ENCODE measurements at regions not wholly inside any gene's neighbourhood (a gene's known extent, or its start where the extent isn't known, plus 50 kb on each side); places are given as distances from the start of the nearest gene placed in this dataset.

DNA sequence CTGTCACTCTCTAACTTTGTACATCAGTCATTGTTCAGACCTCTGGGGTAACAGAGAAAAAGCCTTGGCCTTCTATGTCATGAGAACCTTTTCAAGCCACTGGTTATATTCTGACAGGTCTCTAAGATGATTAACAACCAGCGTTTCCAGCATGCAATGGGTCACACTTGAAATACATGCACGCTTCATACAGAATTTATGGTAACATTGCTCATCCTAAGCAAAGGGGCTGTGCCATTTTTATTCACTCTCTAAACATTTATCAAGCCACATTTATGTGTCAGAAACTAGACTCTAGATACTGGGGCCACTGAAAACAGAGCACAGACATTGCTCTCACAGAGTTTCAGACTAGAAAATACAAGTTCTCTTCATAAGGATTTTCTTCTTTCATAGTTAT lies 501.4 kb upstream of the DAB1 start:
- intact Hi-C loops (cut with micrococcal nuclease): no loop called here
- ATAC-seq (no peak), DNase-seq (no peak)

DNA sequence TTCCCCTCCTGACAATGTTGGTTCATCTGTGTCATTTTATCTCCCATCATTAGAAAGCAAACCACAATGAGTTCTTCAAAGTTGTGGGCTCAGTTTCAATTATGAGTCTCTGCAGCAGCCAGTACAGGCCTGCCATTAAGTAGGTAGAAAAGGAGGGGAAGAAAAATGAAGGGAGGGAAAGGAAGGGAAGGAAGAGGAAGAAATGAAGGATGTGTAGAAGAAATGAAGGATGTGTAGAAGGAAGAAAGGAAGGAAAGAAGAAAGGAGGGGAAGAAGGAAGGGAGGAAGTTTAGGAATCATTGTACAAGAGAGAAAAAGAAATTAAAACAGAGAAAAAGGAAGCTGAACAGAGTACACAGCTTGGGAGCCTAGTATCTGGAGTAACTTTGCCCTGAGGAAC lies 498.3 kb upstream of the DAB1 start:
- intact Hi-C loops (cut with micrococcal nuclease): no loop called here
- DNase-seq (no peak), ATAC-seq (no peak)

DNA sequence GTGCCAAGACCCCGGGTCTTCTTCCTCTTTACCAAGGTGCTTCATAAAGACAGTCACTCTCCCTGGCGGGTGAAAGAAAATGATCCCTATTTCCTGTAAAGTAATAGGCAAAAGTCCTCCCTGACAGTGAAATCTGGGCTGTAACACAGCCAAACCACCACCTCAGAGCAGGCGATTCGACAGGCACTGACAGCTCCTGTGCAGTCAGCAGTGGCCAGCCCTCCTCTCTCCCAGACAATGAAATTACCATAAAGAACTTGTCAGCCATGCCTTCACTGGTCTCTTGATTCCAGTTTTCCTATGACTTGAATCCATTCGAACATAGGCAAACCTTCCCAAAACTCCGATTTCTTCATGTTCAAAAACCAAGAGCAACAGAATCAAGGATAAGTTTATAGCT lies 492.2 kb upstream of the DAB1 start:
- intact Hi-C loops (cut with micrococcal nuclease): no loop called here
- ATAC-seq (no peak), DNase-seq (no peak)

DNA sequence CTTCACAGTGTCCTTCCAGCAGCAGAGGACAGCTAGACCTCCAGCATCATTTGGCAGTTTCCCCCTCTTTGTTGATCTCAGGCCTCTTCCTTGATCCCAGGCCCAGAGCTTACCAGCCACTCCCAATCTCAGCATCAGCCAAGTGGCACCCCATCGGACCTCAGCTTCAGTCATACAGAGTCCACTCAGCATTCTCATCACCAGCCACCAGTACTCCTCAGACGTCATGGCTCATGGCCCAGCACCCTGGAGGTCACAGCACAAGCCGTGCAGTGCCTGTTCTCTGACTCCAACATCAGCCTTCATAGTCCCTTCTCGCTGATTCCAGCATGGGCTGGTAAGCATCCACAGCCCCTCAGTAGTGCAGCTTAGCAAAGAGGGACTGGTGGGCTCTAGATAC lies 487.6 kb upstream of the DAB1 start:
- intact Hi-C loops (cut with micrococcal nuclease): no loop called here
- DNase-seq (no peak), ATAC-seq (no peak)

DNA sequence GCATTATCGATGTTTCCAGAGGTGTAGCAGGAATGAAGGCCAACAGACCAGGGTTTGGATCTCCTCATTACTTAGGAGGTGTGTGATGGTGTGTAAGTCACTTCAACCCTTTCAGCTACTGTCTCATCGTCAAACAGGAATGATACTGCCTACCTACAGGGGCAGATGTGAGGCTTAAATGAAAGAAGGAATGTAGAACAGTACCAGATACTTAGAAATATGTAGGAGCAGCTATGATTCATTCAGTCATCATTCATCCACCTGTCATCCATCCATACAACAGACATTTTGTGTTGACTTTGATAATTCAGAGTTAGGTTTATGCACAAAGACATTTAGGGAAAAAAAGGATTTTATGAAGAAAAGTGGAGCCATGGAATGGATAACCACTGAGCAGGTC lies 486.9 kb upstream of the DAB1 start:
- intact Hi-C loops (cut with micrococcal nuclease): no loop called here
- DNase-seq (no peak), ATAC-seq (no peak)

DNA sequence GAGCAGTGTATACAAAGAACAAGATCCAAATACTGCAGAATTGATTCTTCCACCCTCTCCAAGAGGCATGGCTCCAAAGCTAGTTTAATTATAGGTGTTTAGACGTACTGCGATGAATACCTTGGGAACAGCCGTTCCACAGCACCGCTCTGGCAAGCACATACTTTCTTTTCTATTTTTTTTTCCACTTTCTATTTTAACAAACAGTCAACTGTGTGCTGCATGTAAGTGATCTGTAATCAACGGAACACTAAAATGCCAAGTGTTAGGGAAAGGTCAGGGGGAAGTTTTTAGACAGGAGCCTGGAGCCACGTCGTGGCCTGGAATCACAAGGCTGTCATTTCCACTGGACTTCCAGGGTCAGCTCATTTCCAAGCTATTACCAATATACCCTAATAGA lies 486.4 kb upstream of the DAB1 start:
- intact Hi-C loops (cut with micrococcal nuclease): no loop called here
- DNase-seq: no peak
- no peak for ATAC-seq

DNA sequence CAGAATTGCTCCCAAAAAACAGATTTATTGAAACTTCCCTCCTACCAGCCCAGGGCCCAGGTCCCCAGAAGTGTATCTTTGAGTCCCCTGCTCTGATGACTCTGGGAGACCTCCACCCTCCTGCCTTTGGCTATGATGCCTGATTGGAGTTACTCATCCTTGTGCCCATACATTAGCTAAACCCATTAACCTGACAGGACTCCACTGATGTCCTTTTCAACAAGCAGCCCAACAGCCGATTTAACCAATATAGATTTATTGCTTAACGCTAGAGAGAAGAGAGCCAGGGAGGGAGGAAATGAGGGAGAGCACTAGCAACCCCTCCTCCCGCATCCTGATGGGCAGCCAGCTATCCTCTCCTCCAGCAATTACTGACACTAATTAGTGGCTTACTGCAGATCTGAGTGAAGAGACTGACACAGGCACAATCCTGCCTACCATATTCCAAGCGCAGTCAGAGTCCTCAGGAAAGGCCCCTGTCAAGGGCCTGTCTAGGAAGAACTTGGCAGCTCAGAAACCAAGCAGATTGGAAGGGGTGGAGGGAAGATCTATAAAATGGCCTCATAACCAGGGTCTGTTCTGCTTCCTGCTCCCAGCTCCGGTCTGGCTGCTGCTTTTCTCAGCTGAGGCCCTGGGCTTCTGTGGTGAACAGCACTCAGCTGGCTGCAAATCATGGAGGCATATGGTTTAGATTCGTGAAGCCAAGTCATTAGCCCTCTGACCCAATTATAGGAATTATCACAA lies 484.5 kb upstream of the DAB1 start:
- ATAC-seq (no peak), DNase-seq (no peak)
- intact Hi-C loops (cut with micrococcal nuclease): no loop called here

DNA sequence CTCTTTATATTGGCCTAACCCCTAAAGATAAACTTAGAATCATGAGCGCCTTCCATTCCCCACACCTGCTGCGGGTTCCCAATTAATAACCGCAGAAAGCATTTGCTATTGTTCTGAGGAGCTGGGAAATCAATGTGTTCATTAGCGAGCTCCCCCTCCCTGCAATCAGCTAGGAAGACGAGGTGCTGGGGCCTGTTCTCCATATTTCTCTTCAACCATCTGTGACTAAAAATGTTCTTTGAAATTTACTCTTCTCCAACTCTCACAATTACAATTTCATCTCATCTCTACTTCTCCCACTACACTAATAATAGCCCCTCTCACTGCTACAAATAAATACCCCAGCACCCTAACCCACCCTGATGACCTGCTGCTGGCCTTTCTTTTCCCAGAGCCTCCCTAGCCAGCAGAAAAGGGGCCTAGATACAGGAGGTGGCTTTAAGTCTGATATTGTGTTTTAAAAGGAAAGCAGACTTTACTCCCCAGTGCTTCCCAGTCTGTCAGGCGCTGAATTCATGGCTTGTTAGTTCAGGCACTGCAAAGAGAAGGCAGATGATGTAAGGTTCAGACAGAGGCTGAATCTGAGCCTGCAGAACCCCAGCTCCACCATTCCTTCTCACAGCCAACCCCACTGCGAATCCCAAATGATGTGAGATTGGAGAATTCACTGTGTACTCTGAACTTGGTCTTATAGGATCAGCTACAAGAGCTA lies 477.5 kb upstream of the DAB1 start:
- intact Hi-C loops (cut with micrococcal nuclease): no loop called here
- no peak for ATAC-seq

DNA sequence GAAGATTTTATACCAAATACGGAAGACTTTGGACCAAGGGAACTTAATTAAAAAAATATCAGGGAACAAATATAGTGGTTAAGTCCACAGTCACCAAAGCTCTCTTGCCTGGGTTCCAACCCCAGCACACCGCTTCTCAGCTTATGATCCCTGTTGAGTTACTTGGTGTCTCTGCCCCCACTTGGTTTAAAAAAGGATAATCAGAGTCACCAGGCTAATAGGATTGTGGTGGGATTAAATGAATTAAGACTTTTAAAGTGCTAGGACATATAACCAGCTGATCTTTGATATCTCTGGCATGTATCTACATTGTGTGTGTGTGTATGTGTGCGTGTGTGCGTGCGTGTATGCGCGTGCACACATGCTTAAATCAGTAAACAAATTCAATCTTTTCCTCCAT lies 474.7 kb upstream of the DAB1 start:
- intact Hi-C loops (cut with micrococcal nuclease): no loop called here
- DNase-seq: no peak
- no peak for ATAC-seq

More for the DNA sequence above, 477.5 kb upstream of the DAB1 start:
- no peak for DNase-seq

DNA sequence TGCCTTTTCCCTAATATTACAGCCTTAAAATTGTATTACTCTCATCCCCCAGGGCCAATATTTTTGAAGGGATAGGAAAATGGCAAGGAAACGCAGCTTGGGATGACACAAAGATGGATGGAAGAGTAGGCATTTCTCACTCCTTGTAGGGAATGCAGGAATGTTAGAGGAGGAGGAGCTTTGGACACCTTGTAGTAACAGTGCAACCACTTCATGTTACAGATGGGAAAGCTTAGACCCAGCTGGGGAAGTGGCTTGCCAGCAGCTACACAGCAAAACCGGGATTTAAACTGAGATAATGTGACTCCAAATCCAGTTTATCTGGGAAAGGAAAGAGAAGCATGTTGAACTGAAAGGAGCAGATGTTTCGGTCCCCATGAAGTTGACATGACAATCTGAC lies 473.7 kb upstream of the DAB1 start:
- no peak for DNase-seq
- intact Hi-C loops (cut with micrococcal nuclease): no loop called here
- ATAC-seq: no peak

DNA sequence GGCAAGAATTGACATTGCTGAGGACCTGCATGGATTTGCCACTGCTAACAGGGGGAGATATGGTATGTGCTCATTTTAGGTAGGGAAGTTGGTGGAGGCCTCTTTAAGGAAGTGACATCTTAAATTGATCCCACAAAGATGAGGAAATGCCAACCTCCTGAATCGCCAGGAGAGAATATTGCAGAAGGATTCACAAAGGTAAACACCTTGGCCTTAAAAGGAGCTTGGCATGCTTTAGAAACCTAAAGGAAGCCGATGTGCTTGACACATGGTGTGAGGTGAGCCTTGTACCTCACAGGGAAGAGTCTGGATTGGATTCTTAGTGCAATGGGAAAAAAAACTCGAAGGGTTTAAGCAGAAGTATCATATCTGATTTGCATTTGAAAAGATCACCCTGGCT lies 470.5 kb upstream of the DAB1 start:
- intact Hi-C loops (cut with micrococcal nuclease): no loop called here
- ATAC-seq (no peak), DNase-seq (no peak)

DNA sequence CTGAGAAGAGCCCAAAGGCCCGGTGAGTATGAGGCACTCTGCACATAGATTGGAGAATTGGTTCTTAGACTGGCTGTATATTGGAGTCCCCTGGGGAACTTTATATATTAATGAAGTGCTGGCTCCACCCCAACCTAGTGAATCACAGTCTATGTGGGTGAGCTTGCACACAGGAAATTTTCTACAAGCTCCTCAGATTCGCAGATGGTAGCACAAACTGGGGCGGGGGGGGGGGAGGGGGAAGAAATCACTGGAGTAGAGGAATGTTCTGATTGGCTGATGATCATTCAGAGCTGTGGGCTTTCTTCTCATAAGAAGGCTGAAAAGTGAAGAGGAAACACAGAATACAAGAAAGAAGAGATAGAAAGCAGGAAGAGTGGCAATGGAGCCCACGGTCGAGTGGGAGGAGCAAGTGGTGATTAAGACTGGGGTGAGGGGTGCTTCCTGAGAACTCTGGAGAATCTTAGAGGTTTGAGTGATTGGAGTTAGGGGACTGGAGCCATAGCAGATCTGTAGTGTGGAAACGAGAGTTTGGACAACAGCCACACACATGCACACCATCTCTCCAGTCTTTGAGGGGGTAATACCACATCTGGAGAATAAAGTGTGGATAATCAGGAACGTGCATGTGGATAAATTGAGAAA lies 465.9 kb upstream of the DAB1 start:
- intact Hi-C loops (cut with micrococcal nuclease): no loop called here
- ATAC-seq: no peak
- no peak for DNase-seq

DNA sequence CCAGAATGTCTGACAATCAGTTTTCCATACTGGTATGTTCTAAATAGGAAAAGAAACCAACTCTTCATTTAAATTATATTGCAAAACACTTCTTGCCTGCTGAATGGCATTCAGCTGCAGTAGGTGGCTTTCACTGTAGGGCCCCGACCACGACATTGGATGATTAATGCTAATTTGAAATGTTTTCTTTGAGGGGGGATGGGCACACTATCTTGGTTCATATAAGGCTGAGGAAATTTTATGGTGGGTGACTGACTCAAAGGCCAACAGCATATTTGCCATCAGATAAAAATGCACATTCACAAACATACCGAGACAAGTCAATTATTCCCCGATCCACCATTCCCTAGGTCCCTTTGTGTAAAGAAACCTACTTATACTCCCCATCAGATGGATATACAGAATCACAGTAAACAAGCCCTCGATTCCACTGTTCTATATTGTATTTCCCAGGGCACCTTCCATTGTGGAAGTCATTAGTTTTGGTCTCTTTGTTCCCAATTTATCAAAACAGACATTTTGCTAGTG lies 464.2 kb upstream of the DAB1 start:
- DNase-seq: no peak
- intact Hi-C loops (cut with micrococcal nuclease): no loop called here
- ATAC-seq: no peak

DNA sequence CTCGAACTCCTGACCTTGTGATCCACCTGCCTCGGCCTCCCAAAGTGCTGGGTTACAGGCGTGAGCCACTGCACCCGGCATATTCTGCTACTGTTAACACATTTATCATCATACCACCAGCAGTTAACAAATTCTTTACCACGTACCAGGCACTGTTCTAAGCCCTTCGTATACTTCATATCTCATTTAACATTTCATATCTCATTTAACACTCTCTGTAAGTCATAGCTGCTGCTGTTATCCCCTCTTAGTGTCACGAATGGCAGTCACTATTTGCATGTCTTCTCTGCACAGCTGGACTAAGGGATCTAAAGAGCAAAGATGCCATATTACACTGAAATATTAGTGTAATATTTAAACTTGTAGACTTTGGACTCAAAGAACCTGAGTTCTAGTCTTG lies 462.5 kb upstream of the DAB1 start:
- no peak for ATAC-seq
- DNase-seq: no peak

DNA sequence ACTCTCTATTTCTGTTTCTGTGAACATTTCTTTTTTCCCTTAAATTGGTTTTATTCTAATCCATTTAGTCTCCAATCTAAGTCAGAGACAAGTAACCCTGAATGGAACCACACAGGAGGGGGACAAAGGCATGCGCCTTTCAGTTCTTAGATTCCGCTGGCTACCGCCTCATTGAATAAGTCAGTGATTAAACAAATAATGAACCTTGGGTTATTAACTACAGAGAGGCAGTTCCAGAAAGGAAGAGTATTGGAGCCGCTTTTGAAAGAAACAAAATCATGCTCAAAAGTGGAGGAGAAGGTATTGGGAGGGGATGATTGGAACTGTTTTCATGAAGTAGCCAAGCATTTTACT lies 459.8 kb upstream of the DAB1 start:
- intact Hi-C loops (cut with micrococcal nuclease): no loop called here
- DNase-seq (no peak), ATAC-seq (no peak)

More for the DNA sequence above, 462.5 kb upstream of the DAB1 start:
- intact Hi-C loops (cut with micrococcal nuclease): no loop called here

DNA sequence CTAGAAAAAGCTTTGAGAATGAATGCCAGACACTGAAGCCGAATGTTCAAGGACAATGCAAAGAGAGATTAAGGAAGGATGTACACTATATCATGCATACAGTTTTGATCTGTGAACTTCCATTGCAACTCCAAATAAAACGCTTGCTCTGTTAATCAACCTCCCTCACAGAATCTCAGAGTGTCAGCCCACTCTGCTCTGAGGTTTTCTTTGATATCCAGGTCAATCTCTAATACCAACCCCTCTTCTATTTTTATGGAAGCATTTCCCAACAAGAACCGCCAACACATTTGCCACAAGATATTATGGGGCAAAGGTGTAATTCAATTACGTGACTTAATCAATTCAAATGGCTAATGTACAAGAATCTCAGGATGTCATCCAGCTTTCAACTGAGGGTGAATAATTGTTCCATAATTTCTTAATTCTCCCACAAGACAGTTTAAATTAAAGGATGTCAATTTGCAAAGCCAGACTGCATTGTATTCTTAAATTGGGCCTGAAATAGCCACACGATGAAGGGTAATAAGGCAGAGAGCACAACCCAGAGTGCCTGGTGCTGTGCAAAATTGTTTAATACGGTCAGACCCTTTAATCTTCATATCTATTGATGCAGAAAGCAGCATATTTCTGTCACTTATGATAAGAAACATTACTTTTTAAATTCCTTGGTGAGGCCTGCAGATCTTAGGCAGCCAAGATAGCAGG lies 459.2 kb upstream of the DAB1 start:
- DNase-seq: no peak
- no peak for ATAC-seq
- intact Hi-C loops (cut with micrococcal nuclease): no loop called here

DNA sequence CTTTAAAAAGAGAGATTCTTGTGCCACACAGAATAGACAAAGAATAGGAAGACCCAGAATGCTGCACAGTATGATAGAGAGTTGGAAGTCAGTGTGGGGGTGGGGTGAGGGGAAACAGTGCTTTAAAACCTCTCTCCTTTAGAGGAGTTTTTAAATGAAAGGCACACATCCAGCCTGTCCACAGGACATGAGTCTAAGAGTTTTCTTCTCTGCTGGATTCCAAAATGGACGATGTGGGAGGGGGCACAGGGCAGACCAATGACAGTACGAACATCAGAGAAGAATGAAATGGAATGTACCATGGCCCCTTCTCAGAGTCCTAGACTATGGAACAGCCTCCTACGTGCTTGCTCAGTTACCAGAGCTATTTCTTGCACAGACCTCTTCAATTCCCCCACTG lies 458.2 kb upstream of the DAB1 start:
- intact Hi-C loops (cut with micrococcal nuclease): no loop called here
- ATAC-seq: no peak
- no peak for DNase-seq

DNA sequence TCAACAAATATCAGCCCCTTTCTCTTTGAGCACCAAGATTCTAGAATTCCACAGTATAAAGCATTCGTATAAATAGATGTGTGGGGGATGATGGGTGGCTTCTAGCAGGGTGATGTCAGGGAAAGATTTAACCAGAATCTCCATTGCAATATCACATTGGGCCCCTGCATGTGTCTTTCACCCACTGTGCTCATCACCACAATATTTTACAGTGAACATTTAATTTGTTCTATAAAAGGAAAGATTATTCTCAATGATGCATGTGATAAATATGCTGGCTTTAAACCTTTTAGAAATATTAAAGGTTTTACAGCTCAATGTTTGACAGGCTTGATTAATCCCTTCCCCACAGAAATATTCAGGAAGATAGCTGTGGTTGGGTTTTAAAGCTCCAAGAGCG lies 457.8 kb upstream of the DAB1 start:
- intact Hi-C loops (cut with micrococcal nuclease): no loop called here
- no peak for ATAC-seq
- DNase-seq: no peak

DNA sequence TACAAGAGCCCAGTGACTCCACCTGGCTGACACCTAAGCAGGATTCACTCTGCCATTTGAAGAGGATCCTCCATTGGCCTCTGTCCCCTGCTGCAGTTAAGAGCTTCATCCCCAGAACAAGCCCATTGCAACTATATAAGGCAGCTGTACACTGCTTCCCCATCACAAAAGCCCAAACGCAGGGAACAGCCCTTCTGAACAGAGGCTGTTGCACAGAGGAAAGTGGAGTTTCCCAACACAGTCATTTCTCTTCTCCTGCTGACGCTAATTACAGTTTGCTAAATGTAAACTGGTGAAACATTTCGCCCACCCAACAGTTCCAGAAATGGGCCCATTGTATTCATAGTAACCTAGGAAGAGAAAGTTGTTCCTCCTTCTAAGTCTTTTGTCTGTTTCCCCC lies 455.8 kb upstream of the DAB1 start:
- DNase-seq (no peak), ATAC-seq (no peak)
- intact Hi-C loops (cut with micrococcal nuclease): no loop called here

DNA sequence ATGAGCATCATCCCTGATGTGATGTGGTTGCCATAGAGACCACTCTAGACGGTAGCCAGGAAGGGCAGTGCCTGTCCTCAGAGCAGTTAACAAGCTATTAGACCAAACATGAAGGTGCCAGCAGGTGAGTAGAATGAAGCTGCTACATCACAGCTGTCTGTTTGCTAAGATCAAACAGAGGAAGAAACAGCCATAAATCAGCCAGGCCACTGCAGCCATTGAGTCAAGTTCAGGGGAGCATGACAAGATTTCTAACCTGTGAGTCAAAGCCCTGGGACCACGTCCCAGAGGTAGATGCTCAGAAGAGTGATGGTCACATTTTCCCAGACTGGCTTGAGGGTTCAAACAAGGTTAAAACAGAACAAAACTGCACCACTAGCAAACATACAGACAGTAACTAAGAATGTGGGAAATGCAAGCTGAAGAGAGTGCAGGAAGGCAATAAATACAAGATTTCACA lies 450.6 kb upstream of the DAB1 start:
- intact Hi-C loops (cut with micrococcal nuclease): no loop called here
- DNase-seq: no peak
- ATAC-seq: no peak
